GM06990 (cell line): ENCODE measurements at regions not wholly inside any gene's neighbourhood (a gene's known extent, or its start where the extent isn't known, plus 50 kb on each side); places are given as distances from the start of the nearest gene placed in this dataset.

Experiments
- DNase-seq: peaks from one replicate; pipeline ENCODE4 v3.0.0-alpha.2; 2011; ENCODE audit not compliant: insufficient read length; ENCODE audit errors: extremely low read depth
- H3K27me3 ChIP-seq: replicated peaks from 2 replicates; pipeline ENCODE4 v1.6.0; 2011; ENCODE audit warnings: low read length; ENCODE audit not compliant: control insufficient read depth, insufficient read depth
- H3K36me3 ChIP-seq: 2 replicates; pipeline ENCODE4 v1.5.1; 2011; ENCODE audit warnings: low read length; ENCODE audit not compliant: control insufficient read depth, insufficient read depth
- H3K4me3 ChIP-seq: replicated peaks from 2 replicates; pipeline ENCODE4 v1.5.1; 2011; ENCODE audit warnings: low read depth, mild to moderate bottlenecking, control low read depth, low read length
- CTCF ChIP-seq: IDR thresholded peaks from 2 replicates; pipeline ENCODE4 v1.5.1; 2011; ENCODE audit warnings: low read length, control low read depth, mild to moderate bottlenecking, inconsistent platforms; ENCODE audit not compliant: insufficient read depth, poor library complexity, severe bottlenecking

GRCh38 chr2:225137971-225138370, 95.7 kb upstream of the DOCK10 start:
- Histone ChIP-seq H3K4me3 (no peak overlapping the region), H3K27me3 (no peaks in the 10 kb centered on the region), H3K36me3 (no peaks in the 10 kb centered on the region)
- DNase-seq: no peak
- no peak for TF ChIP-seq CTCF

- TF ChIP-seq CTCF: no peak
- no peak for DNase-seq
Measured at GRCh38 chr2:225136552-225136951, 94.3 kb upstream of the DOCK10 start.

GRCh38 chr2:225131898-225132297, 89.6 kb upstream of the DOCK10 start:
- Histone ChIP-seq H3K27me3 (no peaks in the 10 kb centered on the region), H3K4me3 (no peak overlapping the region), H3K36me3 (no peaks in the 10 kb centered on the region)
- no peak for TF ChIP-seq CTCF
- no peak for DNase-seq

More at GRCh38 chr2:225136552-225136951, 94.3 kb upstream of the DOCK10 start:
- H3K4me3 ChIP-seq: no peak overlapping the region
- H3K36me3 ChIP-seq: no peaks in the 10 kb centered on the region
- H3K27me3 ChIP-seq: no peaks in the 10 kb centered on the region

GRCh38 chr2:225130093-225130492, 87.8 kb upstream of the DOCK10 start:
- no peak for TF ChIP-seq CTCF
- Histone ChIP-seq H3K4me3 (no peak overlapping the region), H3K27me3 (no peaks in the 10 kb centered on the region), H3K36me3 (no peaks in the 10 kb centered on the region)
- no peak for DNase-seq

- no peak for TF ChIP-seq CTCF
- DNase-seq: no peak
- Histone ChIP-seq H3K27me3 (no peaks in the 10 kb centered on the region), H3K36me3 (no peaks in the 10 kb centered on the region), H3K4me3 (no peak overlapping the region)
Measured at GRCh38 chr2:225124311-225125017, 82.2 kb upstream of the DOCK10 start.
